HUDEP-2 (cell line): ENCODE measurements at regions not wholly inside any gene's neighbourhood (a gene's known extent, or its start where the extent isn't known, plus 50 kb on each side); places are given as distances from the start of the nearest gene placed in this dataset.
"Not testable (repeated sequence)": the region's sequence is repeated elsewhere in the genome, so short reads cannot be mapped to it uniquely, and the experiment has no call there.

Experiments
- DNase-seq, 76 experiments: peaks; one replicate each; lab custom pipeline; 2025; ENCODE audit not compliant: unreplicated experiment in 76 of 76; lab: John Stamatoyannopoulos, UW

- no peak for DNase-seq
These were observed 310.0 kb downstream of the TEX29 start for GRCh38 chr13:111630406-111630805.

DNA sequence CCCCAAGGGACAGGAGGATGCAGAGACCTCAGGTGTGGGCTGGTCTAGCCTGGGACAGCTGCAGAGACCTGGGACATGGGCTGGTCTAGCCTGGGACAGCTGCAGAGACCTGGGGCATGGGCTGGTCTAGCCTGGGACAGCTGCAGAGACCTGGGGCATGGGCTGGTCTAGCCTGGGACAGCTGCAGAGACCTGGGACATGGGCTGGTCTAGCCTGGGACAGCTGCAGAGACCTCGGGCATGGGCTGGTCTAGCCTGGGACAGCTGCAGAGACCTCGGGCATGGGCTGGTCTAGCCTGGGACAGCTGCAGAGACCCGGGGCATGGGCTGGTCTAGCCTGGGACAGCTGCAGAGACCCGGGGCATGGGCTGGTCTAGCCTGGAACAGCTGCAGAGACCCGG is 310.8 kb downstream of the TEX29 start:
- DNase-seq = not testable (repeated sequence)

- DNase-seq = no peak
These were observed 312.5 kb downstream of the TEX29 start for GRCh38 chr13:111632906-111633305.

DNA sequence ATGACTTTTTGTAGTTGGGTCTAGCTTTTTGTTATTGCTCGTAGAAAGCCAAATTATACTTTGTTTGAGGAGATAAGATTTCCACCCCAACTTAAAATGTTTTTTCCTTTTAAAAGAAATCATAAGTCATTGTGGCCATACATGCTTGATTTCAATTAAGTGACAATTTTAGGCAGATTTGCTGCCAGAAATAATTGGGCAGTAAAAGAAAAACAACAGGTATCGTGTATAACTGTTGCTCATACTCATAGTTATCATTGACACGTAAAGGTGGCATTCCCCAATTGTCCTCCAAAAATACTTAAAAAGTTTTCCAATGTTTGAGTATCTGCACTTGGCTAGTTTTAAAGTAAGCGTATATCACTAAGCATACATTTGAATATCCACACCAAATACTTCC is 313.0 kb downstream of the TEX29 start:
- no peak for DNase-seq

DNA sequence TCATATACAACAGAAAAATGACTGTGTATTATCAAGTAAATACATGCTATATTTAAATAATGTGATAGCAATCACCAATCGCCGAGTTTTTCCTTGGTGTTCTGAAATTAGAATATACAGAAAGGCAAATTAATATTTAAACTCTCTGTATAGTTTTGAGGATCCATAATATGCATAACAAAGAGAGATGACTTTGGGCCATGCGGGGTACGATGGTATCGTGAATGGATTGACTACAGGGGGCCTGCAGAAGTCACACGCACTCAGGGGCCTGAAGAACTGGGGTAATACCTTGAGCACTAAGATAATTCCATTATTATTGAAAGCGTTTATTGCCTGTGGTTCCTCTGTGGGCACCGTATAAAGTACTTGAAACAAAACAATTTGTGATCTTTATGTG is 314.0 kb downstream of the TEX29 start:
- no peak for DNase-seq

GRCh38 chr13:111636271-111636670 is 315.8 kb downstream of the TEX29 start:
- DNase-seq = no peak

- no peak for DNase-seq
These were observed 316.4 kb downstream of the TEX29 start for GRCh38 chr13:111636804-111637203.

GRCh38 chr13:111637365-111637764 is 316.9 kb downstream of the TEX29 start:
- no peak for DNase-seq

- no peak for DNase-seq
These were observed 317.8 kb downstream of the TEX29 start for GRCh38 chr13:111638233-111638632.

DNA sequence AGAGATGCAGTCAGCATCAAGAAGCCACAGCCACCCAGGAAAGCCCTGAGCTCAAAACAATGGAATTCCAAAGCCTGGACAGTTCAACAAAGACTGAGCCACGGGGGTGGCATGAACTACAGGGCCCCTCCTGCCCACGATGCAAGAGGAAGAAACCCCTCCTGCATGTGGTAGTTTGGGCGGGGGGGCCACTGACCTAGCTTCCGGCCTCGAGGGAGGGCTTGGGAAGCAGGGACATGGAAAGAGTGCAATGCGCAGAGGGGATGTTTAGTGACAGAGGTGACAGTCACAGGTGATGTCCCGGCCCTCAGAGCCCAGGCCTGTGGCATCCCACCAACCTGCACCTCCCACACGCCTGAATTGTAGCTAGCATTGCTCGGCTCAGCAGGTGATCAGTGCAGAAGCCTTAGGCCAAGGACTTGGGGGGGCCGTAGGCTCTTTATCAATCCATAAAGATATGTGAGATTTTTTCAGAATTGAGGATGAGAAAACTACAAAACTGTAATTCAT is 318.8 kb downstream of the TEX29 start:
- no peak for DNase-seq

GRCh38 chr13:111640006-111640405 is 319.6 kb downstream of the TEX29 start:
- no peak for DNase-seq

GRCh38 chr13:111640476-111640875 is 320.0 kb downstream of the TEX29 start:
- no peak for DNase-seq

GRCh38 chr13:111642156-111642767 is 321.8 kb downstream of the TEX29 start:
- no peak for DNase-seq

DNA sequence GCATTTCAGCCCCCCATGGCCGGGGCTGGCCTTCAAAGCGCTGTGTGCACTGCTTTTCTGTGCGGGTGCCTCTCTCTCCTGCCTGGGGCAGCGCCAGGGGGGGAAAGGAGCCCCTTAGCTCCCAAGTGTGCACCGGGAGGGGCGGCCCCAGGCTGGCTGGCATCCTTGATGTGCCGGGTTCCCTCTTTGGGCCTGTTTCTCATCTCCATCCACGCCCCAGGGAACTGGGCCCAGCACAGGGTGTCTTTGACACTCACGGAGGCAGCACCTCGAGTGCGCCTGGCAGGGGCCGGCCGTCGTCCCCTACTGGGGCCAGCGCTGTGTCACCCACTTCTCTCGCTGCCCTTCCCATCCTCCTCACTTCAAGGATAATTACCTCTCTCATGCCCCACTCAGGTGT is 324.3 kb downstream of the TEX29 start:
- DNase-seq = no peak

DNA sequence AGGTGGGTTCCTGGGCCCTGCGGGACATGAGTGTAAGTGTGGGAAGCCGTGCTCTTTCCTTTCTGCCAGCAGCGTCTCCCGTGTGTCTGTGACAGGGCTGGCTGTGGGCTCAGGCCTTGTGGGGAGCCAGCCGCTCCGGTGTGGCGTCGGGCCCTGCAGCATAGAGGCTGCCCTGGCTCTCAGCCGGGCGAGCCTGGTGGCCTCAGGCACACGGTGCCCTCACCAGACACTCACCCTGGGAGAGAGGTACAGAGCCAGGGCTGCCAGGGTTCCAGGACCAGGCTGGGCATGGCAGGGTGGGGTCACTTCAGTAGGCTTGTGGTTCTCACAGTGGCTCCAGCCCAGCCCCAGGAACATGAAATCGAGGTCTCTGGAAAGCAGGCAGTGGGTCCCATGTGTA is 324.8 kb downstream of the TEX29 start:
- DNase-seq = no peak

GRCh38 chr13:111645598-111646455 is 325.4 kb downstream of the TEX29 start:
- no peak for DNase-seq

DNA sequence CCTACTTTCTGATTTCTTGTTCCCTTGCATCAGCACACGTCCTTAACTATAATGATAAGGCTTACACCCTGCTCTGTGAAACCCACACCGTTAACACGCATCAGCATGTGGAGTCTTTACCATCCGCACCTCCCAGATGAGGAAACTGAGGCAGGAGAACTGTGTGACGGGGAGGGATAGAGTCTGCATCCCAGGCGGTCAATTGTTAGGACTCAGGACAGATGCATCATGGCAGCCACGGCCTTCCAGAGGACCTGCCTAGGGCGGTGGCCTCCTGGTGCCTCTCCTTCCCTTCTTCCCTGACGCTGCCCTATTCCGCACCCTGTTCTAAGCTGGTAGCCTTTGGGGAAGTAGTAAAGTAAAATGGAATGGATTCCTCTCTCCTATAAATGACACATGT is 326.0 kb downstream of the TEX29 start:
- no peak for DNase-seq

DNA sequence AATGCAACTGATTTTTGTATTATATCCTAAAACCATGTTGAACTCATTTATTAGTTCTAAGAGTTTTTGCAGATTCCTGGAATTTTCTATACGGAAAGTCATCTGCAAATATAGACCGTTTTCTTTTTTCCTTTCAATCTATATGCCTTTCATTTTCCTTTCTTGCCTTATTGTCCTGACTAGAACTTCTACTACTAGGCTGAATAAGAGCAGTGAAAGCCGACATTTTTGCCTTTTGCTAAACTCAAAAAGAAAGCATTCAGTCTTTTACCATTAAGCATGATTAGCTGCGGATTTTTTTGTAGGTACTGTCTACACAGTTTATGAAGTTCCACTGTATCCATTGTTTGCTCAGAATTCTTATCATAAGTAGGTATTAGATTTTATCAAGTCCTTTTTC is 328.4 kb downstream of the TEX29 start:
- DNase-seq = no peak

GRCh38 chr13:111650626-111651025 is 330.2 kb downstream of the TEX29 start:
- DNase-seq = no peak

GRCh38 chr13:111652676-111653075 is 332.2 kb downstream of the TEX29 start:
- no peak for DNase-seq

DNA sequence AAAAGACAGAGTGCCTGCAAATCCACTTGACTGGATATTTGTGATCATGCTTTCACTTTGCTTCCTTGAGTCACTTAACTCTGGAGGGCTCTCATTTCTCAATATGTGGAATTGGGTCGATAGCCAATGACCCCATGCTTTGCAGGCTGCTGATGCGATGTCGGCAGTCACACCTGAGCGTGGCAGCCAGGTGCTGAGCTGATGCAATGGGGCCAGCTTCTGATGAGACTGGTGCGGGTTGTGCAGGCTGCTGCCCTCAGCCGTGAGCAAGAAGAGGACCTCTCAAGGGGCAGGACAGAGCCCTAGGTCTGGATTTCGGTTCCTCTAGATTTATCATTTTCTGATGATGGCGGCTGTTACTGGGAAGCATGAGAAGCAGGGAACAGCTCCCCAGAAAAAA is 334.1 kb downstream of the TEX29 start:
- no peak for DNase-seq

GRCh38 chr13:111656439-111656838 is 336.0 kb downstream of the TEX29 start:
- no peak for DNase-seq
